ENCODE measurements at regions not wholly inside any gene's neighbourhood (a gene's known extent, or its start where the extent isn't known, plus 50 kb on each side); places are given as distances from the start of the nearest gene placed in this dataset.
"Not testable (repeated sequence)": the region's sequence is repeated elsewhere in the genome, so short reads cannot be mapped to it uniquely, and the experiment has no call there.

DNA sequence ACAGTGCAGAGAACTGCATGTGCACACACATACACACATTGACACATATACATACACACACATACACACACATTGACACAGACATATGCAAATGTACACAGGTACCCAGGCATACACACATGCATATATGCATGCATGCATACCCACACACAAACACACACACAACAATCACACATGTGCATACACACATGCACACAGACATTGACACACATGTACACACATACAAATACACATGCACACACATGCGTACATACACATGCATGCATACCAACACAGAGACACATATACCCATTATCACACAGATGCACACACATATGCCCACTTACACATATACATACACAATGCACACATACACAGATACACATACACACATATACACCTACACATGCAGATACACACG, 299.6 kb upstream of the ADCY2 start:
- intact Hi-C loops (cut with micrococcal nuclease) = no loop called here
- no peaks in the 10 kb centered on the region for H3K4me1 Mint-ChIP-seq

DNA sequence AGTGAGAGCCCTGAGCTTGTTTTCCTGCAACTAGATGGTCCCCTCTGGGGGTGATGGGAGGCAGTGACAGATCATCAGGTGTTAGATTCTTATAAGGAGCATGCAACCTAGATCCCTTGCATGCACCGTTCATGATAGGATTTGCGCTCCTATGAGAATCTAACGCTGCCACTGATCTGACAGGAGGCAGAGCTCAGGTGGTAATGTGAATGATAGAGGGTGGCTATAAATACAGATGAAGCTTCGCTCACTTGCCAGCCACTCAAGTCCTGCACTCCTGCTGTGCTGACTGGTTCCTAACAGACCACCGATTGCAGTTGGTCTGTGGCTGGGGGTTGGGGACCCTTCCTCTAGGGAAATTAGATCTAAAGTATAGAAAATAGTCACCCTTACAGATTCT, 290.6 kb upstream of the ADCY2 start:
- H3K9me3 Mint-ChIP-seq = no peaks in the 10 kb centered on the region
- no peak overlapping the region for H3K27ac Mint-ChIP-seq
- no peaks in the 10 kb centered on the region for H3K27me3 Mint-ChIP-seq
- no peak for DNase-seq
- intact Hi-C loops (cut with micrococcal nuclease) = no loop called here
- no peaks in the 10 kb centered on the region for H3K4me1 Mint-ChIP-seq
- no peak overlapping the region for H3K4me3 Mint-ChIP-seq
- H3K36me3 Mint-ChIP-seq (ENCODE audit: low read depth) = no peaks in the 10 kb centered on the region

More for the DNA sequence above, 299.6 kb upstream of the ADCY2 start:
- H3K4me3 Mint-ChIP-seq = no peak overlapping the region
- no peaks in the 10 kb centered on the region for H3K36me3 Mint-ChIP-seq (ENCODE audit: low read depth)
- no peak for DNase-seq
- H3K27me3 Mint-ChIP-seq = no peaks in the 10 kb centered on the region
- no peak overlapping the region for H3K27ac Mint-ChIP-seq
- no peaks in the 10 kb centered on the region for H3K9me3 Mint-ChIP-seq

GRCh38 chr5:7117961-7118360, 278.0 kb upstream of the ADCY2 start:
- DNase-seq = no peak
- peaks cover 3% of the 10 kb centered on the region for H3K9me3 Mint-ChIP-seq
- no peaks in the 10 kb centered on the region for H3K27me3 Mint-ChIP-seq
- H3K4me3 Mint-ChIP-seq = no peak overlapping the region
- no peak overlapping the region for H3K27ac Mint-ChIP-seq
- H3K36me3 Mint-ChIP-seq (ENCODE audit: low read depth) = no peaks in the 10 kb centered on the region
- intact Hi-C loops (cut with micrococcal nuclease) = no loop called here
- H3K4me1 Mint-ChIP-seq = no peaks in the 10 kb centered on the region

DNA sequence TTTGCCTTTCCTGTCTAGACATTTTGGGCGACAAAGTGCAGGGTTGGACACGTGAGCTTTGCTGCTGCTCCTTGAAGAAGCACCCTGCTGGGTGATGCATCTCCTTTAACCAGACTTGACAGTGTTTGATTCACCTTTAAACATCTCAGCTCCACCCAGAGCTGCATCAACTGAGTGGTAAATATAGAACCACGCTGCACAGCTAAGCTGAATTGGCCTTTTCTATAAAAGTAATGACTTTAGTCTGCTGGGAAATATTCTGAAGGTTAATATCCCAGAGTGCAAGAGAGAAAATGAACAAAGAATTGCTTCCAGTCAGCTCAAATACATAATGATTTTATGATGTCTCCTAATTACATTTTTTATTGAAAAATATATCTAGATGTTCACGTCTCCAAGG, 264.3 kb upstream of the ADCY2 start:
- H3K9me3 Mint-ChIP-seq = peaks cover 13% of the 10 kb centered on the region
- H3K4me1 Mint-ChIP-seq = no peaks in the 10 kb centered on the region
- H3K4me3 Mint-ChIP-seq = no peak overlapping the region
- intact Hi-C loops (cut with micrococcal nuclease) = no loop called here
- DNase-seq = no peak
- H3K36me3 Mint-ChIP-seq (ENCODE audit: low read depth) = no peaks in the 10 kb centered on the region
- no peak overlapping the region for H3K27ac Mint-ChIP-seq
- no peaks in the 10 kb centered on the region for H3K27me3 Mint-ChIP-seq

- intact Hi-C loops (cut with micrococcal nuclease) = no loop called here
- no peaks in the 10 kb centered on the region for H3K27me3 Mint-ChIP-seq
- no peaks in the 10 kb centered on the region for H3K36me3 Mint-ChIP-seq (ENCODE audit: low read depth)
- H3K4me1 Mint-ChIP-seq = no peaks in the 10 kb centered on the region
- no peak overlapping the region for H3K4me3 Mint-ChIP-seq
- H3K9me3 Mint-ChIP-seq = no peaks in the 10 kb centered on the region
- DNase-seq = no peak
- H3K27ac Mint-ChIP-seq = no peak overlapping the region
Observed at GRCh38 chr5:7146886-7147285, 249.1 kb upstream of the ADCY2 start.

- intact Hi-C loops (cut with micrococcal nuclease) = no loop called here
- Mint-ChIP-seq H3K9me3 (peaks cover 31% of the 10 kb centered on the region), H3K36me3 (ENCODE audit: low read depth) (no peaks in the 10 kb centered on the region), H3K4me1 (no peaks in the 10 kb centered on the region), H3K27ac (no peak overlapping the region), H3K27me3 (no peaks in the 10 kb centered on the region), H3K4me3 (no peak overlapping the region)
- no peak for DNase-seq
Observed at GRCh38 chr5:7157083-7157482, 238.9 kb upstream of the ADCY2 start.

DNA sequence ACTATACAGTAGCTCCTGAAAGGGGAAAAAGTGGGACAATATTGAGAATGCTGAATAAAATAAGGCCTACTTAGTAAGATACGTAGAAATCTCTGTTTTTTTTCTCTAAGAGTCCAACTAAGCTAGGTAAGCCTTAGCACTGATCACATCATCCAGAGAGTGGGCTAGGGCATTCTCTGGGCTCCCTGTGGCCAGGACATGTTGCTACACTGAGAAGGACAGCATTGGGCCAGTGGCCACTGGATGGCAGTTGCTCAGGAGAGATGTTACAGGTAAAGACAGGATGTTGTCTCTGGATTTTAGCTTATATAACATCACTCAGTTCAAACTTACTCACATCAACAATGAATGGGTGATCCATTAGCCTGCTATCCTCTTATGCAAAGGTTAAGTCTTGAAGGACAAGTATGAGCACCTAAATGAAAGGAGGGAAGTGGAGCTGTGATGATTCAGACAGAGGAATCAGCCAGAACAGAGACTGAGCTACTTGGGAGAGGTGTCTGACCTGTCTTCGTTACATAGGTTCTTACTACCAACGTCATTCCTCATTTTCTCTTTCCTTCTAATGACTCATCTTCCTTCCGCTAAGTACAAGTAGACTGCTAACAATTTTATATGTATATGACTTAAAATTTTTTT, 226.6 kb upstream of the ADCY2 start:
- DNase-seq = no peak
- Mint-ChIP-seq H3K36me3 (ENCODE audit: low read depth) (no peaks in the 10 kb centered on the region), H3K4me1 (no peaks in the 10 kb centered on the region), H3K4me3 (no peak overlapping the region), H3K27ac (no peak overlapping the region), H3K9me3 (peaks cover 3% of the 10 kb centered on the region), H3K27me3 (no peaks in the 10 kb centered on the region)
- intact Hi-C loops (cut with micrococcal nuclease) = no loop called here

GRCh38 chr5:7170785-7171184, 225.2 kb upstream of the ADCY2 start:
- H3K27me3 Mint-ChIP-seq; intact Hi-C loops (cut with micrococcal nuclease); H3K4me3 Mint-ChIP-seq; H3K4me1 Mint-ChIP-seq; H3K36me3 Mint-ChIP-seq (ENCODE audit: low read depth); H3K27ac Mint-ChIP-seq; DNase-seq; H3K9me3 Mint-ChIP-seq: not testable (repeated sequence)

DNA sequence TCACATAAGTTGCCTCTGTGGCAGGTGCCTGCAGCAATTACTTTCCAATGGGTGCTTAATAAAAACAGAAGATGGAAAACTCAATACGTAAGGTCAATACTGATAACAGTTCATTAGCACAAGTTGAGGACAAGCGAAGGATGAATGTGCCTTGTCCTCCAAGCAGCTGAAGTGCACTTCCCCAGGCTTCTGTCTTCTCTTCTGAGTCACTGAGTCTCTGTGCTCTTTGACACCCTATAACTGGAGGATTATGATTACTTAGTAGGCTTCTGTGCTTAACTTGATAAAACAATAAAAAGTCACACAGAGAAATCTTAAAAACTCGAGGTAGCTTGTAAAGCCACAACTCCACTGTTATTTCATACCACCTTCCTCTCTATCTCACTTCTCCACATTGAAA, 216.6 kb upstream of the ADCY2 start:
- Mint-ChIP-seq H3K9me3 (no peaks in the 10 kb centered on the region), H3K27me3 (no peaks in the 10 kb centered on the region), H3K4me1 (no peaks in the 10 kb centered on the region), H3K4me3 (no peak overlapping the region), H3K27ac (no peak overlapping the region), H3K36me3 (ENCODE audit: low read depth) (no peaks in the 10 kb centered on the region)
- intact Hi-C loops (cut with micrococcal nuclease) = no loop called here
- no peak for DNase-seq

DNA sequence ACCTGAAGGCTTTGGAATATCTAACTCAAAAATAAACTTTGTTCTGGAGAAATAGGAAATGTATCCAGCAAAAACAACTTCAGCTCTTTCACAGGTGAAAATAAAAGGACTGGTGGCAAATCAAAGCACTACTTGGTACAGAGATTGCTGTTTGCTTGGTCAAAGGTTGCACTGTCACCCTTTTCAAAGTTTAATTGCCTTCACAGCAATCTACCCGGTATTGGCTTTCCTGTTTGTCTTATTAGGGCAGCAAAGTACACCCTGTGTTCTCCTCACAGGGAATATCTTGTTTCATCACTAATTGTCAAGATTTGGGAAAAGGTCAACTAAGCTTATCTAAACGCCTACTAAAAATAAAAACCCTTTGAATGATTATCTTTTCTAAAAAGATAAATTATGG, 214.1 kb upstream of the ADCY2 start:
- no peak overlapping the region for H3K27ac Mint-ChIP-seq
- no peaks in the 10 kb centered on the region for H3K4me1 Mint-ChIP-seq
- no peak overlapping the region for H3K4me3 Mint-ChIP-seq
- no peaks in the 10 kb centered on the region for H3K36me3 Mint-ChIP-seq (ENCODE audit: low read depth)
- no peaks in the 10 kb centered on the region for H3K27me3 Mint-ChIP-seq
- no peaks in the 10 kb centered on the region for H3K9me3 Mint-ChIP-seq
- intact Hi-C loops (cut with micrococcal nuclease) = no loop called here
- no peak for DNase-seq

DNA sequence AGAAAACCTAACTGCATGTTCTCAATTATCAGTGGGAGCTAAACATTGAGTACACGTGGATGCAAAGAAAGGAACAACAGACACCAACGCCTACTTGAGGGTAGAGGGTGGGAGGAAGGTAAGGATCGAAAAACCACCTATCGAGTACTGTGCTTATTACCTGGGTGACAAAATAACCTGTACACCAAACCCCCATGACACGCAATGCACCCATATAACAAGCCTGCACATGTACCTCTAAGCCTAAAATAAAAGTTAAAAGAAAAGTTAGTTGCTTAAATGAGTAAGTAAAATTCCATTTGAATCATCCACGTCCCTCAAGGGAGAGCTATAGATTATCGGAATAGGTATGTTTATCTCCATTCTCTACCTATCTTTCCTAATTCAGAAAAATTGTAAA, 210.2 kb upstream of the ADCY2 start:
- no peaks in the 10 kb centered on the region for H3K36me3 Mint-ChIP-seq (ENCODE audit: low read depth)

DNA sequence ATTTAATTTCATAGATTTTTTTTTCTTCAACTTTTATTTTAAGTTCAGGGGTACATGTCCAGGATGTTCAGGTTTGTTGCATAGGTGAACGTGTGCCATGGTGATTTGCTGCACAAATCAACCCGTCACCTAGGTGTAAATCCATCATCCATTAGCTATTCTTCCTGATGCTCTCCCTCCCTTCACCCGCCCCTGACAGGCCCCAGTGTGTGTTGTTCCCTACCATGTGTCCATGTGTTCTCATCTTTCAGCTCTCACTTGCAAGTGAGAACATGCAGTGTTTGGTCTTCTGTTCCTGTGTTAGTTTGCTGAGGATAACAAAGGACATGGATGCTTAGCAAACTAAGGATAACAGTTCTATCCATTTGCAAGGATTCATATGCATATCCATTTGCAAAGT, 209.1 kb upstream of the ADCY2 start:
- Mint-ChIP-seq H3K36me3 (ENCODE audit: low read depth) (no peaks in the 10 kb centered on the region), H3K27ac (no peak overlapping the region), H3K9me3 (peaks cover 5% of the 10 kb centered on the region), H3K4me3 (no peak overlapping the region), H3K4me1 (no peaks in the 10 kb centered on the region), H3K27me3 (no peaks in the 10 kb centered on the region)
- no peak for DNase-seq
- intact Hi-C loops (cut with micrococcal nuclease) = no loop called here

More for the DNA sequence above, 210.2 kb upstream of the ADCY2 start:
- no peak for DNase-seq
- H3K4me1 Mint-ChIP-seq = no peaks in the 10 kb centered on the region
- intact Hi-C loops (cut with micrococcal nuclease) = no loop called here
- no peak overlapping the region for H3K27ac Mint-ChIP-seq
- H3K9me3 Mint-ChIP-seq = peaks cover 3% of the 10 kb centered on the region
- H3K4me3 Mint-ChIP-seq = no peak overlapping the region
- H3K27me3 Mint-ChIP-seq = no peaks in the 10 kb centered on the region

- no peak overlapping the region for H3K4me3 Mint-ChIP-seq
- no peaks in the 10 kb centered on the region for H3K4me1 Mint-ChIP-seq
- no peaks in the 10 kb centered on the region for H3K36me3 Mint-ChIP-seq (ENCODE audit: low read depth)
- peaks cover 5% of the 10 kb centered on the region for H3K9me3 Mint-ChIP-seq
- H3K27me3 Mint-ChIP-seq = no peaks in the 10 kb centered on the region
- no peak overlapping the region for H3K27ac Mint-ChIP-seq
- DNase-seq = no peak
- intact Hi-C loops (cut with micrococcal nuclease) = no loop called here
Observed at GRCh38 chr5:7190712-7191250, 205.2 kb upstream of the ADCY2 start.

GRCh38 chr5:7192016-7192415, 203.9 kb upstream of the ADCY2 start:
- Mint-ChIP-seq H3K36me3 (ENCODE audit: low read depth) (no peaks in the 10 kb centered on the region), H3K27me3 (no peaks in the 10 kb centered on the region)
- intact Hi-C loops (cut with micrococcal nuclease) = no loop called here

GRCh38 chr5:7202846-7203245, 193.1 kb upstream of the ADCY2 start:
- Mint-ChIP-seq H3K4me1 (no peaks in the 10 kb centered on the region), H3K27me3 (no peaks in the 10 kb centered on the region), H3K9me3 (peaks cover 5% of the 10 kb centered on the region), H3K4me3 (no peak overlapping the region), H3K27ac (no peak overlapping the region), H3K36me3 (ENCODE audit: low read depth) (no peaks in the 10 kb centered on the region)
- no peak for DNase-seq
- intact Hi-C loops (cut with micrococcal nuclease) = no loop called here

More at GRCh38 chr5:7192016-7192415, 203.9 kb upstream of the ADCY2 start:
- no peak for DNase-seq
- Mint-ChIP-seq H3K27ac (no peak overlapping the region), H3K4me3 (no peak overlapping the region), H3K4me1 (no peaks in the 10 kb centered on the region), H3K9me3 (peaks cover 5% of the 10 kb centered on the region)
